ENCODE measurements at regions not wholly inside any gene's neighbourhood (a gene's known extent, or its start where the extent isn't known, plus 50 kb on each side); places are given as distances from the start of the nearest gene placed in this dataset.
"Not testable (repeated sequence)": the region's sequence is repeated elsewhere in the genome, so short reads cannot be mapped to it uniquely, and the experiment has no call there.

DNA sequence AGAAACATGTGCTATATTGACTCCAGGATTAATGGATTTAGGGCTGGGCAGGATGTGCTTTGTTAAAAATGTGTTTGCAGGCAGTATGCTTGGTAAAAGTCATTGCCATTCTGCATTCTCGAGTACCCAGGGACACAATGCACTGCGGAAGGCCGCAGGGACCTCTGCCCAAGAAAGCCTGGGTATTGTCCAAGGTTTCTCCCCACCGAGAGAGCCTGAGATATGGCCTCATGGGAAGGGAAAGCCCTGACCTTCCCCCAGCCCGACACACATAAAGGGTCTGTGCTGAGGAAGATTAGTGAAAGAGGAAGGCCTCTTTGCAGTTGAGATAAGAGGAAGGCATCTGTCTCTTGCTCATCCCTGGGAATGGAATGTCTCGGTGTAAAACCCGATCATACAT lies 186.7 kb upstream of the PTER start:
- TF ChIP-seq, protein P1, sequence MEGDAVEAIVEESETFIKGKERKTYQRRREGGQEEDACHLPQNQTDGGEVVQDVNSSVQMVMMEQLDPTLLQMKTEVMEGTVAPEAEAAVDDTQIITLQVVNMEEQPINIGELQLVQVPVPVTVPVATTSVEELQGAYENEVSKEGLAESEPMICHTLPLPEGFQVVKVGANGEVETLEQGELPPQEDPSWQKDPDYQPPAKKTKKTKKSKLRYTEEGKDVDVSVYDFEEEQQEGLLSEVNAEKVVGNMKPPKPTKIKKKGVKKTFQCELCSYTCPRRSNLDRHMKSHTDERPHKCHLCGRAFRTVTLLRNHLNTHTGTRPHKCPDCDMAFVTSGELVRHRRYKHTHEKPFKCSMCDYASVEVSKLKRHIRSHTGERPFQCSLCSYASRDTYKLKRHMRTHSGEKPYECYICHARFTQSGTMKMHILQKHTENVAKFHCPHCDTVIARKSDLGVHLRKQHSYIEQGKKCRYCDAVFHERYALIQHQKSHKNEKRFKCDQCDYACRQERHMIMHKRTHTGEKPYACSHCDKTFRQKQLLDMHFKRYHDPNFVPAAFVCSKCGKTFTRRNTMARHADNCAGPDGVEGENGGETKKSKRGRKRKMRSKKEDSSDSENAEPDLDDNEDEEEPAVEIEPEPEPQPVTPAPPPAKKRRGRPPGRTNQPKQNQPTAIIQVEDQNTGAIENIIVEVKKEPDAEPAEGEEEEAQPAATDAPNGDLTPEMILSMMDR (IDR thresholded peaks at IDR 0.05): not testable (repeated sequence)
- TF ChIP-seq POLR2A (IDR thresholded peaks at IDR 0.05): not testable (repeated sequence)
